ENCODE measurements at regions not wholly inside any gene's neighbourhood (a gene's known extent, or its start where the extent isn't known, plus 50 kb on each side); places are given as distances from the start of the nearest gene placed in this dataset.
A peak's percentile ranks its signal among the peaks of the same experiment; 100 is the strongest.

- H3K27ac Mint-ChIP-seq (ENCODE audit: unreplicated experiment): no peak overlapping the region
- Histone ChIP-seq H3K9ac (ENCODE audit: low read length) (peak overlapping the region; percentile 73), H2AFZ (ENCODE audit: low read depth, low read length) (peak overlapping the region; percentile 79), H3K4me1 (ENCODE audit: insufficient read depth, low read length) (peaks cover 20% of the 10 kb centered on the region), H4K20me1 (ENCODE audit: insufficient read depth, low read length) (no peaks in the 10 kb centered on the region), H3K79me2 (ENCODE audit: insufficient read depth, low read length) (no peaks in the 10 kb centered on the region), H3K27me3 (ENCODE audit: insufficient read depth, low read length) (no peaks in the 10 kb centered on the region), H3K4me3 (ENCODE audit: insufficient read depth, low read depth, low read length) (peak overlapping the region; percentile 60), H3K9me3 (ENCODE audit: insufficient read depth, low read depth, low read length) (peaks cover 3% of the 10 kb centered on the region), H3K27ac (ENCODE audit: low read depth, low read length) (peak overlapping the region; percentile 49), H3K36me3 (ENCODE audit: insufficient read depth, low read length) (no peaks in the 10 kb centered on the region), H3K4me2 (ENCODE audit: low read length) (peak overlapping the region; percentile 93)
- H3K9me3 Mint-ChIP-seq (ENCODE audit: unreplicated experiment): peaks cover 5% of the 10 kb centered on the region
- H3K27me3 Mint-ChIP-seq (ENCODE audit: low read depth, unreplicated experiment): no peaks in the 10 kb centered on the region
- no peak for FAIRE-seq
- H3K4me1 Mint-ChIP-seq (ENCODE audit: low read depth, unreplicated experiment): no peaks in the 10 kb centered on the region
- H3K4me3 Mint-ChIP-seq (ENCODE audit: unreplicated experiment): no peak overlapping the region
- TF ChIP-seq CTCF (IDR thresholded peaks at IDR 0.05; ENCODE audit: insufficient read depth, low read depth, low read length) (no peak), EZH2 (IDR thresholded peaks at IDR 0.05; ENCODE audit: insufficient read depth, low read length) (no peak)
- DNase-seq (ENCODE audit: low read depth): peak; percentile 52
- peaks cover 1% of the 10 kb centered on the region for H3K36me3 Mint-ChIP-seq (ENCODE audit: low read depth, unreplicated experiment)
Observed at GRCh38 chr11:121930004-121930965, 185.7 kb downstream of the BLID start.

GRCh38 chr11:121929581-121929980 is 186.4 kb downstream of the BLID start:
- FAIRE-seq (no peak), DNase-seq (ENCODE audit: low read depth) (peak; percentile 79)
- H3K9ac ChIP-seq (ENCODE audit: low read length): peak overlapping the region; percentile 73
- H3K4me2 ChIP-seq (ENCODE audit: low read length): peak overlapping the region; percentile 93
- no peaks in the 10 kb centered on the region for H3K36me3 ChIP-seq (ENCODE audit: insufficient read depth, low read length)
- no peaks in the 10 kb centered on the region for H3K27me3 ChIP-seq (ENCODE audit: insufficient read depth, low read length)
- no peak overlapping the region for H3K4me3 Mint-ChIP-seq (ENCODE audit: unreplicated experiment)
- H3K4me3 ChIP-seq (ENCODE audit: insufficient read depth, low read depth, low read length): peak overlapping the region; percentile 60
- H3K27ac Mint-ChIP-seq (ENCODE audit: unreplicated experiment): no peak overlapping the region
- H3K79me2 ChIP-seq (ENCODE audit: insufficient read depth, low read length): no peaks in the 10 kb centered on the region
- peaks cover 3% of the 10 kb centered on the region for H3K9me3 ChIP-seq (ENCODE audit: insufficient read depth, low read depth, low read length)
- H3K9me3 Mint-ChIP-seq (ENCODE audit: unreplicated experiment): peaks cover 4% of the 10 kb centered on the region
- peaks cover 1% of the 10 kb centered on the region for H3K36me3 Mint-ChIP-seq (ENCODE audit: low read depth, unreplicated experiment)
- no peak for TF ChIP-seq EZH2 (IDR thresholded peaks at IDR 0.05; ENCODE audit: insufficient read depth, low read length)
- no peak for TF ChIP-seq CTCF (IDR thresholded peaks at IDR 0.05; ENCODE audit: insufficient read depth, low read depth, low read length)
- peak overlapping the region; percentile 79 for H2AFZ ChIP-seq (ENCODE audit: low read depth, low read length)
- no peaks in the 10 kb centered on the region for H3K4me1 Mint-ChIP-seq (ENCODE audit: low read depth, unreplicated experiment)
- no peaks in the 10 kb centered on the region for H3K27me3 Mint-ChIP-seq (ENCODE audit: low read depth, unreplicated experiment)
- no peak overlapping the region for H3K27ac ChIP-seq (ENCODE audit: low read depth, low read length)
- H3K4me1 ChIP-seq (ENCODE audit: insufficient read depth, low read length): peaks cover 20% of the 10 kb centered on the region
- H4K20me1 ChIP-seq (ENCODE audit: insufficient read depth, low read length): no peaks in the 10 kb centered on the region

Data from astrocyte (in vitro differentiated cells and primary cell).